Stomach (tissue), 8 donors: ENCODE measurements at regions not wholly inside any gene's neighbourhood (a gene's known extent, or its start where the extent isn't known, plus 50 kb on each side); places are given as distances from the start of the nearest gene placed in this dataset.

Experiments used
- DNase-seq, 2 donors: peaks; one replicate each; pipeline versions ENCODE4 v3.0.0 to v3.0.0-alpha.2; 2013 to 2019
- H3K27ac ChIP-seq, 5 donors: fragments of 200-600 bp in 4 of 5; sonication (generic) in 4 of 5; one replicate each; pipeline ENCODE4 v1.5.1; 2013 to 2019; ENCODE audit warnings: mild to moderate bottlenecking in 1 of 5, moderate library complexity in 1 of 5
- H3K27me3 ChIP-seq, 3 donors: fragments of 200-600 bp; sonication (generic); one replicate each; pipeline ENCODE4 v1.5.1; 2017 to 2019; ENCODE audit warnings: mixed run types in 1 of 3
- H3K36me3 ChIP-seq, 4 donors: fragments of 200-600 bp; sonication (generic); 1 replicate in 3 of 4; 2 replicates in 1 of 4; pipeline ENCODE4 v1.5.1; 2016 to 2019
- H3K4me1 ChIP-seq, 4 donors: fragments of 200-600 bp; sonication (generic); one replicate each; pipeline ENCODE4 v1.5.1; 2016 to 2019
- H3K4me3 ChIP-seq, 4 donors: fragments of 200-600 bp; sonication (generic) in 3 of 4; one replicate each; pipeline ENCODE4 v1.5.1; 2016 to 2019; ENCODE audit warnings: mild to moderate bottlenecking in 1 of 4
- H3K9me3 ChIP-seq, 4 donors: fragments of 200-600 bp; sonication (generic); one replicate each; pipeline ENCODE4 v1.5.1; 2016 to 2019
- EP300 ChIP-seq: sonication (generic); formaldehyde crosslinking; IDR thresholded peaks from one replicate; pipeline ENCODE4 v1.6.1; 2017; ENCODE audit warnings: antibody characterized with exemption
- POLR2A ChIP-seq, 4 donors: fragments of 450-650 bp; IDR thresholded peaks; one replicate each; pipeline ENCODE4 v1.6.1; 2016; ENCODE audit warnings: antibody characterized with exemption in 4 of 4, control low read depth in 2 of 4, mild to moderate bottlenecking in 1 of 4, moderate library complexity in 1 of 4
- POLR2AphosphoS5 ChIP-seq, 3 donors: sonication (generic); formaldehyde crosslinking; IDR thresholded peaks; one replicate each; pipeline ENCODE4 v1.6.1; 2016; ENCODE audit warnings: antibody characterized with exemption in 3 of 3
- WGBS, 5 donors: extraction: QIAGEN DNeasy Blood & Tissue Kit in 3 of 5; methylation state at CpG; one replicate each; pipeline versions ENCODE4 v1.1.5 to v1.1.7; 2013 to 2018; 5-methylcytosine and 5-hydroxymethylcytosine counted together
- intact Hi-C: fragments of 100-400 bp; cut with DNase I; formaldehyde crosslinking; loops from one replicate; pipeline ENCODE4 v1.15.1; 2023; ENCODE audit warnings: low total_unique reads
- TF ChIP-seq, protein P1 (sequence below), 7 experiments: fragments of 450-650 bp in 4 of 7; fragments of 200-600 bp in 3 of 7; sonication (generic) in 3 of 7; IDR thresholded peaks; one replicate each; pipeline ENCODE4 v1.5.1; 2016 to 2019; ENCODE audit warnings: antibody characterized with exemption in 7 of 7, control low read depth in 2 of 7, mild to moderate bottlenecking in 1 of 7
- donor health status: healthy with polysubstance abuse.
- donor health status: Bipolar disorder and iron deficiency.
- donor health status: healthy.

DNA sequence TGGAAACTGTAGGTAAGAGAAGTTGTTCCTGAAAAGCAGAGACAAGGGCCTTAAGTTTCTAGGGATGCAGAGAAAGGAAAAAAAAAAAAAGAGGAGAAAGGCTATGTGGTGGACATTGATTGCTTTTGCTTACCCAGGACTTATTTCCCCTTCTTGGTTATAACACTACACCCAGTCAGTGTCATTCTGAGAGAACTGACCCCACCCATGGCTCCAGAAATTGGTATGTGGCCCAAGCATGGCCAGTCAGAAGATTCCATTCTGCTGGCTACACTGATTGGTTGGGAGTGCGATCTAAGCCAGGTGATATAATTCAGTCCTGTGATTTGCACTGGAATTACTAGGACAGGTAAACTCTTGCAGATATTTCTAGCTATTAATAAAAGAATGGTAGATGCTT is 62.2 kb upstream of the EXOC4 start:
- no peak for DNase-seq
- no peak for TF ChIP-seq POLR2A (IDR thresholded peaks at IDR 0.05)
- TF ChIP-seq, protein P1, sequence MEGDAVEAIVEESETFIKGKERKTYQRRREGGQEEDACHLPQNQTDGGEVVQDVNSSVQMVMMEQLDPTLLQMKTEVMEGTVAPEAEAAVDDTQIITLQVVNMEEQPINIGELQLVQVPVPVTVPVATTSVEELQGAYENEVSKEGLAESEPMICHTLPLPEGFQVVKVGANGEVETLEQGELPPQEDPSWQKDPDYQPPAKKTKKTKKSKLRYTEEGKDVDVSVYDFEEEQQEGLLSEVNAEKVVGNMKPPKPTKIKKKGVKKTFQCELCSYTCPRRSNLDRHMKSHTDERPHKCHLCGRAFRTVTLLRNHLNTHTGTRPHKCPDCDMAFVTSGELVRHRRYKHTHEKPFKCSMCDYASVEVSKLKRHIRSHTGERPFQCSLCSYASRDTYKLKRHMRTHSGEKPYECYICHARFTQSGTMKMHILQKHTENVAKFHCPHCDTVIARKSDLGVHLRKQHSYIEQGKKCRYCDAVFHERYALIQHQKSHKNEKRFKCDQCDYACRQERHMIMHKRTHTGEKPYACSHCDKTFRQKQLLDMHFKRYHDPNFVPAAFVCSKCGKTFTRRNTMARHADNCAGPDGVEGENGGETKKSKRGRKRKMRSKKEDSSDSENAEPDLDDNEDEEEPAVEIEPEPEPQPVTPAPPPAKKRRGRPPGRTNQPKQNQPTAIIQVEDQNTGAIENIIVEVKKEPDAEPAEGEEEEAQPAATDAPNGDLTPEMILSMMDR (IDR thresholded peaks at IDR 0.05), result no peak
- TF ChIP-seq POLR2AphosphoS5 (IDR thresholded peaks at IDR 0.05), result no peak
- TF ChIP-seq EP300, result no peak
- 82 to 100% (median 94%) methylated on average over 1 of the region's 1 CpG for WGBS, 5 donors
- no peaks in the 10 kb centered on the region for H3K36me3 ChIP-seq
- H3K4me3 ChIP-seq, result no peak overlapping the region
- no peaks in the 10 kb centered on the region for H3K9me3 ChIP-seq
- H3K4me1 ChIP-seq, result no peaks in the 10 kb centered on the region
- intact Hi-C loops, result no loop called here
- H3K27ac ChIP-seq, result no peak overlapping the region
- no peaks in the 10 kb centered on the region for H3K27me3 ChIP-seq

DNA sequence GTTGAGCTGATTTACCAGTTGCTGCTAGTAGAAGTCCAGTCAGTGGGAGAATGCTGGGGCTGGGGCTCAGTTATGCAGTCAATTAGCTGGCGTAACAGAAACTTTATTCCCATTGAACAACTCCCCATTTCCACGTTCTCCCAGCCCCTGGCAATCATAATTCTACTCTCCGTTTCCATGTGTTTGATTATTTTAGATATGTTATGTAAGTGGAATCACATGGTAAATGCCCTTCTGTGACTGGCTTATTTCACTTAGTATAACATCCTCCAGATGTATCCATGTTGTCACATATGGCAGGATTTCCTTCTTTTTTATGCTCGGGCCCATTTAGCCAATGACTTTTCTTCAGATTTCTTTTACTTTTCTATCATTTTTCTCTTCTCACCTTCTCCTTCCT is 61.1 kb upstream of the EXOC4 start:
- H3K4me3 ChIP-seq, result no peak overlapping the region
- H3K27ac ChIP-seq, result no peak overlapping the region
- no peak for DNase-seq
- H3K27me3 ChIP-seq, result no peaks in the 10 kb centered on the region
- intact Hi-C loops, result no loop called here
- WGBS, 5 donors, result 65 to 80% (median 79%) methylated on average over 4 of the region's 4 CpGs
- no peaks in the 10 kb centered on the region for H3K9me3 ChIP-seq
- H3K36me3 ChIP-seq, result no peaks in the 10 kb centered on the region
- no peaks in the 10 kb centered on the region for H3K4me1 ChIP-seq
- TF ChIP-seq POLR2AphosphoS5 (IDR thresholded peaks at IDR 0.05), result no peak
- no peak for TF ChIP-seq EP300
- TF ChIP-seq, protein P1 (IDR thresholded peaks at IDR 0.05), result no peak
- no peak for TF ChIP-seq POLR2A (IDR thresholded peaks at IDR 0.05)

DNA sequence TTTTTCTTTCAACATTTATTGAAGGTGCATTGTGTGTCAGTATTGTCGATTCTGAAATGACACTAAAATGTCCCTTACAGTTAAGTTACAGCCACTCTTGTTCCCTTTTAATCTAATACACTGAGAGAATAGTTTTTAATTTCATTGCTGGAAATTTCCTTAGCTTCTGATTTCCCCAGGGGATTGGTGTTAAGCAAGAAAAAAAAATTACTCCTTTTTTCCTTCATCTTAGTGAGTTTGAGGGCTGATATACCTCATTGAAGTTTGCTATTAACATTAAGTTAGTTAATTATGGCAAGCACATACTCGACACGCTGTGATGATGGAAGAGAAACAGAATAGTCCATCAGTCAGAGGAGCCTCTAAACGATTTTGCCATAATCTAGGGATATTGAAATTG is 57.0 kb upstream of the EXOC4 start:
- DNase-seq, result no peak
- Histone ChIP-seq H3K4me1 (peaks cover 0 to 6% (median 2%) of the 10 kb centered on the region in 4 donors), H3K27me3 (no peaks in the 10 kb centered on the region), H3K27ac (no peak overlapping the region), H3K4me3 (no peak overlapping the region), H3K36me3 (no peaks in the 10 kb centered on the region), H3K9me3 (no peaks in the 10 kb centered on the region)
- 78 to 92% (median 87%) methylated on average over 4 of the region's 4 CpGs for WGBS, 5 donors
- intact Hi-C loops, result no loop called here
- no peak for TF ChIP-seq POLR2AphosphoS5 (IDR thresholded peaks at IDR 0.05)
- no peak for TF ChIP-seq EP300
- no peak for TF ChIP-seq POLR2A (IDR thresholded peaks at IDR 0.05)
- TF ChIP-seq, protein P1 (IDR thresholded peaks at IDR 0.05), result no peak

DNA sequence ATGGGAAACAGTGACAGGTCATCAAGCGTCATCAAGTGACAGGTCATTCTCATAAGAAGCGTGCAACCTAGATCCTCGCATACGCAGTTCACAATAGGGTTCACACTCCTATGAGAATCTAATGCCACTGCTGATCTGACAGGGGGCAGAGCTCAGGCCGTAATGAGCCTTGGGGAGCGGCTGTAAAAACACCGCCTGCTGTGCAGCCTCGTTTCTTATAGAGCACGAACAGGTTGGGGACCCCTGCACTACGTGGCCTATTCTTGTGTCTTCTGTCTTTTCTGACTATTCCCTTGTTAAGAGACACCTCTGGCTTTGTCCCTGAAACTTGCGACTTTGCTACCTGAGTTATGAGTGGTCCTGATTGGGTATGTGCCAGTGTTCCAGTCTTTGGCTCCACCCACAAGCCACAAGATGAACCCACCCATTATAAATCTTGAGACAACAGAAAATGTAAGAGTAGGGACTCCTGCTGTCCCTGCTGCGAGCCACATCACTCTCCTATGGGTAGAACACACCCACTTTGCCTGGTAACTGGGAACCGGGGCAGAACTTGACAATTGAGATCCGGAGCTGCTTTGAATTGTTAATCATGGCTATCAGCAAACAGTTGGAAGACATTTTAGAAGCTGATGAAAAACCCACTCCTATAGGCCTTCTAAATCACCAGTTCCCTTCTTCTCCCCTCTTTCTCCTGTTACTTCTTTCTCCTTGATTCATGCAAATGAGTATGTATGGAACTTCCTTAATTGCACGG is 55.8 kb upstream of the EXOC4 start:
- H3K4me3 ChIP-seq, result no peak overlapping the region
- intact Hi-C loops, result no loop called here
- H3K9me3 ChIP-seq, result no peaks in the 10 kb centered on the region
- TF ChIP-seq POLR2A (IDR thresholded peaks at IDR 0.05) (no peak), EP300 (no peak), POLR2AphosphoS5 (IDR thresholded peaks at IDR 0.05) (no peak)
- TF ChIP-seq, protein P1 (IDR thresholded peaks at IDR 0.05), result no peak
- H3K4me1 ChIP-seq, result peaks cover 0 to 6% (median 2%) of the 10 kb centered on the region in 4 donors
- H3K27me3 ChIP-seq, result no peaks in the 10 kb centered on the region
- H3K27ac ChIP-seq, result no peak overlapping the region
- DNase-seq, result no peak
- WGBS, 5 donors, result 49 to 63% (median 53%) methylated on average over 15 of the region's 15 CpGs
- no peaks in the 10 kb centered on the region for H3K36me3 ChIP-seq
